Neural cell (in vitro differentiated cells): ENCODE measurements at regions not wholly inside any gene's neighbourhood (a gene's known extent, or its start where the extent isn't known, plus 50 kb on each side); places are given as distances from the start of the nearest gene placed in this dataset.

Source experiments
- H2AFZ ChIP-seq: fragments of 200-600, 300-800 bp; sonication (generic), shearing (Covaris generic); 2 replicates; pipeline ENCODE4 v1.6.0; 2014; ENCODE audit warnings: low read depth, mild to moderate bottlenecking, antibody characterized with exemption, low read length, moderate library complexity
- H3F3A ChIP-seq: fragments of 200-600 bp; shearing (Covaris generic); 2 replicates; pipeline ENCODE4 v1.6.1; 2016; ENCODE audit warnings: mild to moderate bottlenecking, moderate library complexity, mixed read lengths, antibody characterized with exemption, low read length; ENCODE audit not compliant: insufficient read depth, poor library complexity, severe bottlenecking
- H3K27ac ChIP-seq: fragments of 200-600, 300-800 bp; sonication (generic), shearing (Covaris generic); 2 replicates; pipeline ENCODE4 v1.5.1; 2014; ENCODE audit warnings: mild to moderate bottlenecking, low read length, moderate library complexity
- H3K27me3 ChIP-seq: fragments of 300-800, 200-600 bp; sonication (generic), shearing (Covaris generic); 2 replicates; pipeline ENCODE4 v1.6.0; 2014; ENCODE audit warnings: mild to moderate bottlenecking, low read depth, low read length, moderate library complexity; ENCODE audit not compliant: insufficient read depth
- H3K36me3 ChIP-seq: fragments of 300-800, 200-600 bp; sonication (generic), shearing (Covaris generic); 2 replicates; pipeline ENCODE4 v1.5.1; 2014; ENCODE audit warnings: mild to moderate bottlenecking, antibody characterized with exemption, low read length, moderate library complexity; ENCODE audit not compliant: insufficient read depth
- H3K4me2 ChIP-seq: fragments of 300-800, 200-600 bp; sonication (generic), shearing (Covaris generic); 2 replicates; pipeline ENCODE4 v1.6.0; 2014; ENCODE audit warnings: mild to moderate bottlenecking, low read length
- H3K4me3 ChIP-seq: fragments of 300-800, 200-600 bp; sonication (generic), shearing (Covaris generic); 2 replicates; pipeline ENCODE4 v1.5.1; 2014; ENCODE audit warnings: mild to moderate bottlenecking, low read length, moderate library complexity
- H3K79me2 ChIP-seq: fragments of 200-600 bp; shearing (Covaris generic); replicated peaks from 2 replicates; pipeline ENCODE4 v1.6.0; 2014; ENCODE audit warnings: mild to moderate bottlenecking, low read length, moderate library complexity; ENCODE audit not compliant: insufficient read depth
- H3K9ac ChIP-seq: fragments of 300-800, 200-600 bp; sonication (generic), shearing (Covaris generic); 2 replicates; pipeline ENCODE4 v1.6.1; 2016; ENCODE audit warnings: mild to moderate bottlenecking, low read length, mixed read lengths
- H3K9me2 ChIP-seq: fragments of 200-600 bp; shearing (Covaris generic); 2 replicates; pipeline ENCODE4 v1.6.1; 2016; ENCODE audit warnings: mild to moderate bottlenecking, low read length, mixed read lengths; ENCODE audit not compliant: insufficient read depth
- H3K9me3 ChIP-seq: fragments of 200-600, 300-800 bp; sonication (generic), shearing (Covaris generic); 2 replicates; pipeline ENCODE4 v1.6.1; 2016; ENCODE audit warnings: mild to moderate bottlenecking, mixed run types, low read length, moderate library complexity, mixed read lengths
- H4K20me1 ChIP-seq: fragments of 200-600 bp; shearing (Covaris generic); 2 replicates; pipeline ENCODE4 v1.6.1; 2016; ENCODE audit warnings: mild to moderate bottlenecking, mixed run types; ENCODE audit not compliant: insufficient read depth
- EP300 ChIP-seq: fragments of 450-650 bp; conservative IDR thresholded peaks from 2 replicates; pipeline ENCODE4 v1.6.1; 2014; ENCODE audit warnings: antibody characterized with exemption, mild to moderate bottlenecking, moderate library complexity; ENCODE audit not compliant: poor library complexity, severe bottlenecking
- EZH2 ChIP-seq: fragments of 200-600, 300-800 bp; shearing (Covaris generic), sonication (generic); IDR thresholded peaks from 2 replicates; pipeline ENCODE4 v1.6.1; 2014; ENCODE audit warnings: antibody characterized with exemption, low read length, borderline replicate concordance, mild to moderate bottlenecking; ENCODE audit not compliant: insufficient read depth, poor library complexity, severe bottlenecking
- MXI1 ChIP-seq: fragments of 450-650 bp; conservative IDR thresholded peaks from 2 replicates; pipeline ENCODE4 v1.6.1; 2014; ENCODE audit warnings: antibody characterized with exemption, mild to moderate bottlenecking; ENCODE audit not compliant: poor library complexity, severe bottlenecking
- POLR2AphosphoS5 ChIP-seq: IDR thresholded peaks from 2 replicates; pipeline ENCODE4 v1.6.1; 2012
- RAD21 ChIP-seq: fragments of 450-650 bp; conservative IDR thresholded peaks from 2 replicates; pipeline ENCODE4 v1.6.1; 2014; ENCODE audit warnings: antibody characterized with exemption, mild to moderate bottlenecking, moderate library complexity
- REST ChIP-seq: IDR thresholded peaks from 2 replicates; pipeline ENCODE4 v1.6.1; 2012; ENCODE audit warnings: borderline replicate concordance
- SMC3 ChIP-seq: fragments of 450-650 bp; conservative IDR thresholded peaks from 2 replicates; pipeline ENCODE4 v1.6.1; 2014; ENCODE audit warnings: antibody characterized with exemption, mild to moderate bottlenecking, moderate library complexity; ENCODE audit not compliant: poor library complexity
- TAF1 ChIP-seq: IDR thresholded peaks from 2 replicates; pipeline ENCODE4 v1.6.1; 2012; ENCODE audit warnings: low read depth
- TF ChIP-seq, protein P1 (sequence below): fragments of 450-650 bp; IDR thresholded peaks from 2 replicates; pipeline ENCODE4 v1.5.1; 2014; ENCODE audit warnings: antibody characterized with exemption, mild to moderate bottlenecking, moderate library complexity; ENCODE audit not compliant: poor library complexity, severe bottlenecking

GRCh38 chr18:40413160-40413559, 1541.9 kb upstream of the PIK3C3 start:
- no peak overlapping the region for H3K4me3 ChIP-seq
- H3K79me2 ChIP-seq: no peaks in the 10 kb centered on the region
- no peak overlapping the region for H2AFZ ChIP-seq
- H3F3A ChIP-seq: no peaks in the 10 kb centered on the region
- H3K9ac ChIP-seq: peak overlapping the region; percentile 48
- H3K9me3 ChIP-seq: no peaks in the 10 kb centered on the region
- H3K36me3 ChIP-seq: no peaks in the 10 kb centered on the region
- no peaks in the 10 kb centered on the region for H4K20me1 ChIP-seq
- TF ChIP-seq, protein P1, sequence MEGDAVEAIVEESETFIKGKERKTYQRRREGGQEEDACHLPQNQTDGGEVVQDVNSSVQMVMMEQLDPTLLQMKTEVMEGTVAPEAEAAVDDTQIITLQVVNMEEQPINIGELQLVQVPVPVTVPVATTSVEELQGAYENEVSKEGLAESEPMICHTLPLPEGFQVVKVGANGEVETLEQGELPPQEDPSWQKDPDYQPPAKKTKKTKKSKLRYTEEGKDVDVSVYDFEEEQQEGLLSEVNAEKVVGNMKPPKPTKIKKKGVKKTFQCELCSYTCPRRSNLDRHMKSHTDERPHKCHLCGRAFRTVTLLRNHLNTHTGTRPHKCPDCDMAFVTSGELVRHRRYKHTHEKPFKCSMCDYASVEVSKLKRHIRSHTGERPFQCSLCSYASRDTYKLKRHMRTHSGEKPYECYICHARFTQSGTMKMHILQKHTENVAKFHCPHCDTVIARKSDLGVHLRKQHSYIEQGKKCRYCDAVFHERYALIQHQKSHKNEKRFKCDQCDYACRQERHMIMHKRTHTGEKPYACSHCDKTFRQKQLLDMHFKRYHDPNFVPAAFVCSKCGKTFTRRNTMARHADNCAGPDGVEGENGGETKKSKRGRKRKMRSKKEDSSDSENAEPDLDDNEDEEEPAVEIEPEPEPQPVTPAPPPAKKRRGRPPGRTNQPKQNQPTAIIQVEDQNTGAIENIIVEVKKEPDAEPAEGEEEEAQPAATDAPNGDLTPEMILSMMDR: peak; percentile 95
- TF ChIP-seq SMC3: peak; percentile 92
- peak; percentile 14 for TF ChIP-seq TAF1
- TF ChIP-seq MXI1: no peak
- TF ChIP-seq REST: no peak
- peak; percentile 69 for TF ChIP-seq POLR2AphosphoS5
- no peak for TF ChIP-seq EZH2
- peak; percentile 75 for TF ChIP-seq EP300
- peak; percentile 98 for TF ChIP-seq RAD21
- no peaks in the 10 kb centered on the region for H3K9me2 ChIP-seq
- no peak overlapping the region for H3K4me2 ChIP-seq
- H3K27me3 ChIP-seq: no peaks in the 10 kb centered on the region
- peak overlapping the region; percentile 64 for H3K27ac ChIP-seq

GRCh38 chr18:40412410-40412809, 1542.6 kb upstream of the PIK3C3 start:
- peak overlapping the region; percentile 64 for H3K27ac ChIP-seq
- H4K20me1 ChIP-seq: no peaks in the 10 kb centered on the region
- H3K36me3 ChIP-seq: no peaks in the 10 kb centered on the region
- no peak overlapping the region for H3K4me2 ChIP-seq
- H3K27me3 ChIP-seq: no peaks in the 10 kb centered on the region
- no peak overlapping the region for H3K4me3 ChIP-seq
- H3K9ac ChIP-seq: no peak overlapping the region
- H3K9me3 ChIP-seq: no peaks in the 10 kb centered on the region
- H3K9me2 ChIP-seq: no peaks in the 10 kb centered on the region
- no peaks in the 10 kb centered on the region for H3K79me2 ChIP-seq
- H3F3A ChIP-seq: no peaks in the 10 kb centered on the region
- no peak for TF ChIP-seq EP300
- TF ChIP-seq POLR2AphosphoS5: no peak
- no peak for TF ChIP-seq RAD21
- TF ChIP-seq EZH2: no peak
- TF ChIP-seq, protein P1: no peak
- TF ChIP-seq MXI1: no peak
- no peak for TF ChIP-seq TAF1
- no peak for TF ChIP-seq SMC3
- TF ChIP-seq REST: no peak
- no peak overlapping the region for H2AFZ ChIP-seq
